Left colon (tissue), 2 donors: ENCODE measurements at regions not wholly inside any gene's neighbourhood (a gene's known extent, or its start where the extent isn't known, plus 50 kb on each side); places are given as distances from the start of the nearest gene placed in this dataset.

Experiments
- ATAC-seq: fragments of 200-7000 bp; cut with Tn5 transposase; one replicate; pipeline ENCODE4 v1.9.1; 2020; ENCODE audit warnings: mild to moderate bottlenecking, moderate library complexity
- DNase-seq, 2 donors: peaks; one replicate each; pipeline ENCODE4 v3.0.0-alpha.2; 2020
- intact Hi-C, 2 donors: fragments of 100-400 bp; cut with DNase I in 1 of 2; cut with micrococcal nuclease in 1 of 2; formaldehyde crosslinking; loops; one replicate each; pipeline versions ENCODE4 v1.11.2 to v1.14.0; 2022; cut with DNase I, micrococcal nuclease
- donor health status: DM: no; HTN: no; CAD: no.
- donor health status: DM: yes; HTN: yes; CAD: no.

DNA sequence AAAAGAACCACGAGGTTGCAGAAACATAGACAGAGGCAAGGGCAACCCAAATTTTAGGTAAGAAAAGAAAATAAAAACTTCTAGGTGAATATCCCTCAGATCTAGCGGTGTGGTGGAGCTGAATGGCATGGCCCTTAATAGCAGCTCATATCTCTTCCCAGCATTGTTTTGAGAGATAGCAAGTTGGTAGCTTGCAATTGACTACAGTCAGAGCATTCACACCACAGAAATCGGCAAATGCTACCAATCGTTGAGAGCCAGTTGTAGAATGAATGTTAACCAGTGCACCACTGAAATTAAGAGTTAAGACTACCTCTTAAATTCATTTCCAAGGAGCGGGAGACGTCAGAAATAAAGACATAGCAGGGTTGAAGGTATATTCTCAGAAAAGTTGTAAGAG lies 184.0 kb upstream of the KIT start:
- DNase-seq (no peak), ATAC-seq (no peak)
- intact Hi-C loops, result no loop called here

DNA sequence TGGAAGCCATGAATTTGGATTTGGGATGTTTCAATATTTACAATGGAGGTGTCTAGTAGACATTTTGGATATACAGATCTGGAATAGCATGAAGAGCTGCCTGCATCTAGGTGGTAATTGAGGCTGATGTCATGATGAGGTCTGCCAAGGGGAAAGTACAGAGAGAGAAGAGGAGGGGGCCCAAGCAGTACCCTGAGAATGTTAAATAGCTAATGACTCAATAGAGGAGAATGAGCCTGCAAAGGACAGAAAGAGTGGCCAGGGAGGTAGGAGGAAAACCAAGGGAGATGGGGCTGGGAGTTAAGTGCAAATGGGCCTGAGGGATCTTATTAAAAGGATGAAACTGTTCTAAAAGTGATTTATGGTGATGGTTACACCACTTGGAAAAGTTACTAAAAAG lies 182.2 kb upstream of the KIT start:
- DNase-seq (no peak), ATAC-seq (no peak)
- intact Hi-C loops, result no loop called here

DNA sequence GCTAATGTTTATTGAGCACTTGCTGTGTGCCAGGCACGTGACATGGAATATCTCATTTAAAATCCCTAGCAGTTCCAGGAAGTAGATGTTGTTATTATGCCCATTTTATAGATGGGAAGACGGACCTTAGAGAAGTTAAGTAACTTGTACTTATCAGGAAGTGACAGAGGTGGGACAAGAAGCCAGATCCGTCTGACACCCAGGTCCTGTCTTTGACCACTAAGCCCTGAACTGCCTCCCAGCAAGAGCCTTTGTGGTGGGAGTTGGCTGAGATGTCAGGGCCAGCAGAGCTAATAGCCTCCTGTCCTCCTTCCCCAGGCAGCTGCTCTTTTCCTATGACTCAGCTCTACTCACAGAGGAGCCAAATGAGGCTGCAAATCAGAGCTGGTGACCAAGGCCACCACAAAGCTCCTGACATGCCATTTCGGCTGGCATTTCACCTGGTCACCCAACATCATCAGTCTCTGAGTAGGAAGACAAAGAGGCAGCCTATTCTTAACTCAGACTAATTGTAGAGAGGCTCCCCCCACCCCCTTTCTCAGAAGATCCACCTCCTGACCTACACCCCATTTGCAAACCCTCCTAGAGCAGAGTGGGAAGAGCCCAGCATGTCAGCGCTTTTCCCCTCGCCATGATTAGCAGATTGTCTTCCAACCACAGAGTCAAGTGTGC lies 175.1 kb upstream of the KIT start:
- DNase-seq (no peak), ATAC-seq (no peak)
- intact Hi-C loops, result no loop called here

DNA sequence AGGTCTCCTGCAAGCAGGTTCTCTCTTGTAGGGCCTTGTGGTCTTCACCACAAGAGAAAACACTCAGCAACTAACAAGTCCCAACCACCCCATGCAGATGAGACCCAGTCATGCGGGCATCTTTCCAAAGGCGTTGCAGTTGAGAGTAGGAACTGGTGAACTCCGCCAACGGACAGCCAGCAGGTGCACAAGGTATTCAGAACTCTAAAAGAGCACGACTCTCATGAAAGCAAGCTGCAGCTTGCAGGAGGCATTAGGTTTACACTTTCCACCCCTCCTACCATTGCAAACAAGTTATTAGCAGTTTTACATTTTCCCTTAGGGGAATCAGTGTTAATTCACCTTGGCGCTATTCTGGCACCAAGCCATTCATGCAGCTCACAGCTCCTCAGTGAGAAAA lies 173.4 kb upstream of the KIT start:
- DNase-seq, result no peak
- intact Hi-C loops, result no loop called here
- ATAC-seq, result no peak

DNA sequence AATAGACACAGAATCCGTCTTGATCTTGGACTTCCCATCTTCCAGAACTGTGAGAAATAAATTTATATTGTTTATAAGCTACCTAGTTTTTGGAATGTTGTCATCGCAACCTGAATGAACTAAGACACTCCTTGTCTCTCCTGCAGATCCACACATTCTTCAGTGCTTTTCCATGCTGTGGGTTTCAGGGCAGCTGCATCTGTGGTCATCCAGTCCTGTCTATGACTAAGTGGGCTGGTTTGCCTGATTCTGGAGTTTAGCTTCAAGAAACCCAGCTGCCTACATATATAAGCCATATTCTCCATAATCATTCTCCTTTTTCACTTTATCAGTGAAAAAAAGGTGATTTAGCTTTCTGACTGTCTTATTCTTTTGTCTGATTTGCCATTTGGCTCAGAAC lies 170.3 kb upstream of the KIT start:
- no peak for DNase-seq
- intact Hi-C loops, result no loop called here
- no peak for ATAC-seq

DNA sequence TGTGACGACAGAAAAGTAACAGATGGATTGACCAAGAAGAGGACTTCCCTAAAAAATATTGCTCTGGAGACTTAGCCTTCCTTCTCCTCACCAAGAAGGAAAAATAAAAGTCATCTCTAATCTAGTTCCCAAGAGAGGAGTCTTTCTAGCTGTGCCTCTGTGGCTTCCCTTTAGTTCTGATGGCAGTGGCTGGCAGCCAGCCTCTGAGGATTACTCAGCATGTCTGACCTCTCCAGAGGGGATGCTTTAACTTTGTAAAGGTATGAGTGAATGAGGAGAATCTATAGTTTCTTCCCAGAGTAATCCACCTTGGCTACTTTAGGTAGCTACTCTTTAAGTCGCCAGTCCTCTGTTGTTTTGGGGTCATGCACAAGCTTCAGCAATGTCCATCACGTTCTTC lies 163.9 kb upstream of the KIT start:
- ATAC-seq (no peak), DNase-seq (no peak)
- intact Hi-C loops, result no loop called here

DNA sequence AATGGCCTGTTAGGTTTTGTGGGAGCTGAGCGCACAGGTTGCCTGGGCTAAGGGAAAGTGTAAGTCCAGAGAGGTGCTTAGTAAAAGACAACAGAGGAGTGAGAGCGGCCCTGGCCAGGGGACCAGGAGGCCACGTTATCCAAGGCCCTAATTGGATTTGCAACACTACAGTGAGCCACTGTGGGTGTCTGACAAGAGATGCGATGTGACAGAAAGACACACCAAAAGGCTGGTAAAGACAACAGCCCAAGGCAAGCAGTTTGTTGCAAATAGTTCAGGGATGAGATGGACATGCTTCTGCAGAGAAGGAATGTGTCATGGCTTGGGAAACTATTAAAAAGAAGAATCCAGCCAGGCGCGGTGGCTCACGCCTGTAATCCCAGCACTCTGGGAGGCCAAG lies 162.7 kb upstream of the KIT start:
- no peak for ATAC-seq
- DNase-seq, result no peak
- intact Hi-C loops, result no loop called here

DNA sequence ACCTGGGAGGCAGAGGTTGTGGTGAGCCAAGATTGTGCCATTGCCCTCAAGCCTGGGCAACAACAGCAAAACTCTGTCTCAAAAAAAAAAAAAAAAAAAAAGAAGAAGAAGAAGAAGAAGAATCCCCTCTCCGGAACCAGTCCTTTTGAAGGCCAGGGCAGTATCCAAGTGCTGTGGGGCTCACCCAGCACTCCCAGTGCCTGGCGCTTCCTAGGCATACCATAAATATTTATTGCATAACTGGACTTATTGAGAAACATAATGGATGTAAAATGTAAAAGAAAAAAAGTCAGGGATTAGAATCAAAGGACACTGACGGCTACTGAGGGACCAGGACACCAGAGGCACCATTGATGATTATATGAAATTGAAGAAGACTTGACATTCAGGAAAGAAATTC lies 162.1 kb upstream of the KIT start:
- intact Hi-C loops, result no loop called here
- ATAC-seq (no peak), DNase-seq (no peak)

DNA sequence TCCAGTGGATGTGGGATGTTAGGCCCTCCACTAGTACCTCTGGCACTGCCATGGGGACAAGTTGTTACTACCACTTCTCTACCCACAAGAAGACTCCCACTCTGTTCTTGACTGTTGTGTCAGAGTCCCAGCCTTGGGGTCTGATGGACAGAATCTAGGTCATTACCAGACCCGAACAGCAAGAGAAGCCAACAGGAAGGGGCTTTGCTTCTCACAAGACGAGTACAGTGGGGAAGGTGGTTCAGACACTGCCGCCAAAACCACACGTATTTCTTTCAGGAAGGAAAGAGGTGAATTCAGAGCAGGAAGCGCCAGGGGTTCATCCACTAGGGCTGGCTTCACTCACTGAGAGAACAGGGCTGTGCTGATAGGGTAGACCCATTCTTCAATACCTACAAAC lies 161.3 kb upstream of the KIT start:
- ATAC-seq (no peak), DNase-seq (no peak)
- intact Hi-C loops, result no loop called here

DNA sequence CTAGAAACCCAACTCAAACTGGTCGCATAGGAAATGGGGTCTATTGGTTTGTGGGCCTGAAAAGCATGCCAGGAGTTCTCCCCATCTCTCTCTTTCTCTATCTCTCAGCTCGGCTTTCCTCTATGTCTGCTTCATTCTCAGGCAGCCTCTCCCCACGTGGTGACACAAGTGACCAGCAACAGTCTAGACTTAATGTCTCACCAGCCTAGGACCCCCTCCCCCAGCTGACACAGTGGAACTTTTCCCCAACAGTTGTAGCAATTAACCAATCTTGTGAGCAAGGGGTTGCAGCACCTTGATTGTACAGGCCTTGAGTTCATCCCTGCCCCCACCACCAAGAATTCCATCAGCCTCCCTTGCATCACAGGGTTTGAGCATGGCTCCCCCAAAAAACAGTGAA lies 159.8 kb upstream of the KIT start:
- ATAC-seq (no peak), DNase-seq (no peak)
- intact Hi-C loops, result no loop called here

DNA sequence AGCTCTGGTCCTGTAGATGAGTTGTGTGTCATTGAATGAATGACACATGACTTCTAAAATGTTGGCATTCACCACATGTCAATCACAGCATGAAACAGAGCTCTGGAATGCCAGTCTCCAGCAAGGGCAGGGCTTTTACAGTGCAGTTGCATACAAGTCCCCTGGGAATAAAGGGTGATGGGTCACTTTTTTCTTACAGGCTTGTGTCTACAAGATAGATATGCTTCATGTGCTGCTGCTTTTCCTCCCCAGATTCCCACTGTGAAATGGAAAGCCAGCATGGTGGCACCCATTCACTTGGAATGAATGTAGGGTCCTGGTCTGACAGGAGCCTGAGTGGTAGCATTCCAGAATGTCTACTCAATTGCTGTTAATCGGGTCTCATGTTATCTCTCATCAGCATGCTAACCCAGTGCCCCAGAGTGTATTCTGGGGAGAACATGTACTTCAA lies 159.1 kb upstream of the KIT start:
- intact Hi-C loops, result no loop called here
- no peak for ATAC-seq

DNA sequence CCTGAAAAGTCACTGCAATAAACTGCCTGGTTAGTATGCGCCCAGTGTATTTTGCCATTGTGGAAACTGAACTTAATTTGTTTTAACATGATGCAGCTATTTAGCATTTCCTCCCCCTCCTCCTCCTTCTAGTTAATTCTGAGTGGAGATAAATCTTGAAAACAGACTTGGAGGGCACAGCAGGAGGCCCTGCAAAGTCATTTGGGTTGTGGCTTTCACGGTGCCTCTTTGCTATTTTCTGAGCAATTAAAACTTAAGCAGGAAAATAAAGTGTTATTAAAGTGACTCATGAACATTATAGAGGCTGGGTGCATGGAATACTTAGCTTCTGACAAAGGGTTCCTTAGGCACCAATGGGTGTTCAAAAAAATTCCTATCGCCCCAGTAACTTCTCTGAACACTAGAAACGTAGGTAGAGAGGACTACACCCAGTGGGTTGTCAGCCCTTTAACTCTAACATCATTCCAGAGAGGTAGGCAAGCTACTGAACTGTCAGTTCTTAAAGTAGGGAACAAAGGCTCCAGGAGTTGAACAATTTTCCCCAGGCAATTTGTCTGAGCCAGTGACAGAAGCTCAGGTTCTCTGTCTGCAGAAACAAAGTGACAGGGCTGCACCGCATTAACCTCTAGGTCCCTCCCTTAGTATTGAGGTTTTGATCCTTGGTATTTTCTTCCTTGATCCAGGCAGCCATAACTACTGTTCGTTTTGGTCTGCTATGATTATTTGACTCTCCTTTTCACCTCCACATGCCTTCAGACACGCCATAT lies 158.3 kb upstream of the KIT start:
- no peak for DNase-seq
- intact Hi-C loops, result no loop called here
- no peak for ATAC-seq

More for the DNA sequence above, 159.1 kb upstream of the KIT start:
- no peak for DNase-seq

DNA sequence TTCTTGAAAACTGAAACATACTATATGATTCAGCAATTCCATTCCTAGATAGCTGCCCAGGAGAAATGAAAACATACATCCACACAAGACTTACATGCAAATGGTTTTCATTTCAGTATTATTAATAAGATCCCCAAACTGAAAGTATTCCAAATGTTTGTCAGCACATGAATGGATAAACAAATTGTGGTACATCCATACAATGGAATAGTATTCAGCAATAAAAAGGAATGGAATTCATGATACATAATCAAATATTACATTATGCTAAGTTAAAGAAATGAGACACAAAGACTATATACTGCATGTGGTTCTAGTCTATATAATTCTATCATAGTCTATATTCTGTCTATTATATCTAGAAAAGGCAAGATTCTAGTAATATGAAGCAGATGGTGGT lies 152.4 kb upstream of the KIT start:
- ATAC-seq (no peak), DNase-seq (no peak)
- intact Hi-C loops, result no loop called here

DNA sequence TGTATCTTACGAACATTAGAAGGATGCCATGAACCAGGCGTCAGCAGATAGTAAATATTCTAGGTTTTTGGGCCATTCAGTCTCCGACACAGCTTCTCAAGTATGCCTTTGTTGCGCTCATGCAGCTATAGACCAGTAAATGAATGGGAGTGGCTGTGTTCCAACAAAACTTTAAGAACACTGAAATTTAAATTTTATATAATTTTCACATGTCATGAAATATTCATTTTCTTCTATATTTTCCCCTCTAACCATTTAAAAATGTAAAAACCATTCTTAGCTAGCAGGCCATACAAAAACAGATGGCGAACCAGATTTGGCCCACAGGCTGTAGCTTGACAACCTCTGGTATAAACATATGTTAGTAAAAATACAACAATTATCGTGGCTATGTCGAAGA lies 151.8 kb upstream of the KIT start:
- ATAC-seq (no peak), DNase-seq (no peak)
- intact Hi-C loops, result no loop called here

DNA sequence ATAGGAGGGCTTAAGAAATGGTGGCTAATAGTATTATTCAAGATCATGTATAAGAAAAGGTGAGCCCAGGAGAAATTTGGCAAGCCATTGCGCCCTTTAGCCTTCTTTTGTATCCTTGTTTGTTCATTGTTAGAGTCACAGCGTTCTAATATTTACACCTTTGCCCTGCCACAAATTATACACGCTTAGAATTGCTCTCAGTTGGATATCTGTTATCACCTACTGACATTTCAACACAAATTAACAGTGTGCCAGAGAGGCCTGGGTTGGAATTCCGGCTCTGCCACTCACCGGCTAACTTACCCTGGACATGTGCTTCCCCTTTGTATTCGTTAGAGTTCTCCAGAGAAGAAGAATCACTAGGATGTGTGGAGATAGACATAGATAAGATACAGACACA lies 148.7 kb upstream of the KIT start:
- DNase-seq (no peak), ATAC-seq (no peak)
- intact Hi-C loops, result no loop called here

DNA sequence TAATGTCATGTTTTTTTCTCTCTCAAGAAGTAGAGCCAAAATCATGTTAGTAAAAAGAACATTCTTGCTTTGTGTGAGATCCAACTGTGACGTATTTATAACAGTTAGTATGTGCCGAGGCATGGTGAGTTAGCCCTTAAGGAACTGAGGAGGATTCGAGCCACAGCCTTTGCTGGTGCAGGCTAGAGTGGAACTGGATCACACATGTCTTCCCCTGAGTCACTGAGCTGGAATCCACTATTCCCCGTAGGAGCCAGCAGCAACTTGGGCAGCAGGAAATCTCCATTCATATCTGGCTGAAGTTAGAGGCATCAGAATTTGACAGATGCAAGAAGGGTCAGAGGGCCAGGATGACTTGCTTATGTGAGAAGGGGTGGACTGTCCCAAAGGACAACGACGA lies 144.6 kb upstream of the KIT start:
- ATAC-seq (no peak), DNase-seq (no peak)
- intact Hi-C loops, result no loop called here

DNA sequence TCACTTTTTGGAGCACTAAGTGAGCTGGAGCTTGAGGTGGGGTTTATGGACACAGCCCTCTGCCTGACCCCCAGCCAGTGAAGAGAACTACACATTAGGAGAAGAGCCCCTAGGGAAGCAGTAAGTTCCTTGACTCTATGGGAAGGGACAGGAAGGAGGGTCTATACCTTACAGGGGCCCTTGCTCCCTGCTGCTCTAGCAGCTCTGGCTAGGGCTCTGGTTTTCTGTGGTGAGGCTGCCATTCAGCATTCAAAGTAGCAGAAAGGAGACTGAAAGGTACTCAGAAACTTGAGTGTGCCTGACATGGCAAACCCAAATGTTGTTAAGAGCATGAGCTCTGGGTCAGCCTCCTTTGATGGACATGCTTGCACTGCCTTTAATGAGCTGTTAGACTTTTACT lies 144.0 kb upstream of the KIT start:
- DNase-seq (no peak), ATAC-seq (no peak)
- intact Hi-C loops, result no loop called here

DNA sequence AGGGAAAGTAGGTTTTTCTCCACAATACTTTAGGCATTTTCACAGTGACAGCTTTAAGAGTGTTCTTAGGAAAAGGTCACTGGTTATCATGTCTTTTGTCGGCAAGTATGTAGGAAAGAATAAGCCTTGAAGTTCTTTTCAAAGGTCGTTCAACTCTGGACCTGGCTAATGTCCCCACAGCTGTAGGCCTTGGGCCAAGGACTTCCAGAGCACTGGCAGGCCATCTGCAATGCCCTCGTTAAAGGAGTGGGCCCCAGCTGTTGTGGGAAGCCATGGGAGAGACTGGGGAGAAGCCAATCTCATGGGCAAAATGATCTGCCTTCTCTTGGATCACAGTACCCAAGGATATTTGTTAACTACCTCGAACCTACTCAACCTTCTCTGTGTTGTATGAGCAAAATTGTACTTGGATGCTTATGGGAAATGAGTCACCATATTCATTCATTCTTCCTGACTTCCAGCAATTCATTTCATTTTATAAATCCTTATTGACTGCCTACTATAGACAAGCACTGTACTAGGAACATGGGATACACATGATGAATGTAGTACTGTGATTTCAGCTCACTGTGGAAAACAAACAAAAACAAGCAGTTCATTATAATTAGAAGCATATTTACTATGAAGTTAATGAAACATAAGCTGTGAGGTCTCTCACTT lies 141.1 kb upstream of the KIT start:
- ATAC-seq, result no peak
- intact Hi-C loops, result no loop called here
- DNase-seq, result no peak

DNA sequence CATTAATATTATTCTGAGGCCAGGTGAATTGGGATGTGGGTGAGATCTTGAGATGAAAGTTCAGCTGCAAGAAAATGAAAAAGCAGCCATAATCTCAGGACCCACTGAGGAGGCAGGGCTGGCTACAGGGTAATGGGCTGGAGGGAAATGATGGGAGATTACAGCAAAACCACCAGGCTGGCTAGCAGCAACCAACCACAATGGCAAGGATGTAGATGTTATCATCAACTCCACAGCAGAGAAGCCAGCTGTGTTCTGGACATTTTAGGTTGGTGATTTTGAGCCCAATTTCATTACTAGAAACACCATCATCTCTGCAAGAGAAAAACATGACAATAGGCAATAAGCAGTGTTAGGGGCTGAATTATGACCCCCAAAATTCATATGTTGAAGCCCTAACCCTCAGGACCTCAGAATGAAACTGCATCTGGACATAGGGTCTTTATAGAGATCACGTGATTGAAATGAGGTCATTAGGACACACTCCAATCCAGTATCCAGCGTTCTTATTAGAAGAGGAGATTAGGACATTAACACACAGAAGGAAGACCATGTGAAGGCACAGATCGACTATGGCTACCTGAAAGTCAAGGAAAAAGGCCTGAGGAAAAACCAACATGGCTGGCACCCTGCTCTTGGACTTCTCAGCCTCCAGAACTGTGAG lies 139.8 kb upstream of the KIT start:
- DNase-seq, result no peak
- intact Hi-C loops, result no loop called here
- ATAC-seq, result no peak

DNA sequence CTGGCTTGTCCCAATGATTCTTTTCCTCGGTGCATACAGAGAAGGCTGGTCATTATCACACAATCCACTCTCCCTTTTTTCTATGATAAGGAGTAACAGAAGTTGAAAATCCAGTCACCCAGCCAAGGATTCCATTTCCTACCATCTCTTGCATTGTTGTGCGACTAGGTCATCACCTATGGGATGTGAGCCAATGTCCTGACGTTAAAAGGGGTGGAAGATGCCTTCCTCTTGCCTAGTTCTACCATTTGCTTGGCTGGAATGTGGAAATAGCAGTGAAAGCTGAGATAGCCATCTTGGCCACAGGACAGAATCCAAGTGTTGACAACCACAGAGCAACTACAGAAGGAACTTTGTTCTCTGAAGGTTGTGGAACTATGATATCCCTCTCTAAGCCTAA lies 132.2 kb upstream of the KIT start:
- ATAC-seq, result no peak
- intact Hi-C loops, result no loop called here
- DNase-seq, result no peak
